ENCODE measurements at regions not wholly inside any gene's neighbourhood (a gene's known extent, or its start where the extent isn't known, plus 50 kb on each side); places are given as distances from the start of the nearest gene placed in this dataset.

GRCh38 chr18:22069916-22070315 is 99.5 kb upstream of the GATA6 start:
- H3K4me1 ChIP-seq (ENCODE audit: control insufficient read depth, insufficient read depth, low read length), result no peaks in the 10 kb centered on the region
- no CpG with 5 or more reads among the region's 8 CpGs for WGBS, 2 experiments (ENCODE audit: extremely low coverage in 2 of 2, insufficient read length in 1 of 2)
- ATAC-seq (ENCODE audit: low read depth) (no peak), DNase-seq (no peak)
- no peak overlapping the region for H2BK120ac ChIP-seq (ENCODE audit: low read depth, low read length)
- no peaks in the 10 kb centered on the region for H3K9me1 ChIP-seq (ENCODE audit: insufficient read depth, low read length)
- H3K14ac ChIP-seq (replicated peaks; ENCODE audit: low read depth, low read length), result no peak overlapping the region
- no peak overlapping the region for H3K9ac ChIP-seq (ENCODE audit: low read depth, low read length)
- no peak overlapping the region for H4K8ac ChIP-seq (ENCODE audit: low read depth in 2 of 2, low read length in 2 of 2)
- H3K9me3 ChIP-seq (ENCODE audit: control insufficient read depth, insufficient read depth, low read length), result no peaks in the 10 kb centered on the region
- no peak overlapping the region for H3K18ac ChIP-seq (ENCODE audit: low read depth, low read length)
- no peak overlapping the region for H2BK5ac ChIP-seq (ENCODE audit: low read depth, low read length, poor library complexity, severe bottlenecking)
- H3K4me3 ChIP-seq (ENCODE audit: insufficient read depth, low read depth, low read length), result no peak overlapping the region
- no peak overlapping the region for H3K27ac ChIP-seq (ENCODE audit: insufficient read depth, low read length)
- H3K79me1 ChIP-seq (ENCODE audit: low read depth in 1 of 2, low read length in 2 of 2), result no peaks in the 10 kb centered on the region
- no TSS peak for BruUV-seq (replicated peaks)
- dilution Hi-C loops (cut with HindIII; ENCODE audit: low sequenced_read_pairs, unreplicated experiment), result no loop called here
- POLR2A ChIA-PET (ENCODE audit: unreplicated experiment), result no interaction called here
- H3K23ac ChIP-seq (ENCODE audit: low read depth, low read length), result no peak overlapping the region
- H4K20me1 ChIP-seq (ENCODE audit: insufficient read depth, low read length), result no peaks in the 10 kb centered on the region; the same call in 1 of the 2 replicates
- no peak for TF ChIP-seq POLR2A (IDR thresholded peaks at IDR 0.05; ENCODE audit: low read depth, low read length)
- no peak for TF ChIP-seq RAD21 (IDR thresholded peaks at IDR 0.05; ENCODE audit: low read length)
- TF ChIP-seq BHLHE40 (IDR thresholded peaks at IDR 0.05; ENCODE audit: low read depth, low read length), result no peak
- TF ChIP-seq, protein P1, sequence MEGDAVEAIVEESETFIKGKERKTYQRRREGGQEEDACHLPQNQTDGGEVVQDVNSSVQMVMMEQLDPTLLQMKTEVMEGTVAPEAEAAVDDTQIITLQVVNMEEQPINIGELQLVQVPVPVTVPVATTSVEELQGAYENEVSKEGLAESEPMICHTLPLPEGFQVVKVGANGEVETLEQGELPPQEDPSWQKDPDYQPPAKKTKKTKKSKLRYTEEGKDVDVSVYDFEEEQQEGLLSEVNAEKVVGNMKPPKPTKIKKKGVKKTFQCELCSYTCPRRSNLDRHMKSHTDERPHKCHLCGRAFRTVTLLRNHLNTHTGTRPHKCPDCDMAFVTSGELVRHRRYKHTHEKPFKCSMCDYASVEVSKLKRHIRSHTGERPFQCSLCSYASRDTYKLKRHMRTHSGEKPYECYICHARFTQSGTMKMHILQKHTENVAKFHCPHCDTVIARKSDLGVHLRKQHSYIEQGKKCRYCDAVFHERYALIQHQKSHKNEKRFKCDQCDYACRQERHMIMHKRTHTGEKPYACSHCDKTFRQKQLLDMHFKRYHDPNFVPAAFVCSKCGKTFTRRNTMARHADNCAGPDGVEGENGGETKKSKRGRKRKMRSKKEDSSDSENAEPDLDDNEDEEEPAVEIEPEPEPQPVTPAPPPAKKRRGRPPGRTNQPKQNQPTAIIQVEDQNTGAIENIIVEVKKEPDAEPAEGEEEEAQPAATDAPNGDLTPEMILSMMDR (conservative IDR thresholded peaks at IDR 0.05; ENCODE audit: low read depth, low read length), result no peak
- TF ChIP-seq MAZ (IDR thresholded peaks at IDR 0.05; ENCODE audit: borderline replicate concordance, low read depth, low read length), result no peak
- TF ChIP-seq SMC3 (IDR thresholded peaks at IDR 0.05; ENCODE audit: low read depth, low read length), result no peak
- TF ChIP-seq ELK1 (IDR thresholded peaks at IDR 0.05; ENCODE audit: borderline replicate concordance, low read depth, low read length), result no peak
- TF ChIP-seq, protein P2, sequence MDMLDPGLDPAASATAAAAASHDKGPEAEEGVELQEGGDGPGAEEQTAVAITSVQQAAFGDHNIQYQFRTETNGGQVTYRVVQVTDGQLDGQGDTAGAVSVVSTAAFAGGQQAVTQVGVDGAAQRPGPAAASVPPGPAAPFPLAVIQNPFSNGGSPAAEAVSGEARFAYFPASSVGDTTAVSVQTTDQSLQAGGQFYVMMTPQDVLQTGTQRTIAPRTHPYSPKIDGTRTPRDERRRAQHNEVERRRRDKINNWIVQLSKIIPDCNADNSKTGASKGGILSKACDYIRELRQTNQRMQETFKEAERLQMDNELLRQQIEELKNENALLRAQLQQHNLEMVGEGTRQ (IDR thresholded peaks at IDR 0.05; ENCODE audit: low read depth, low read length), result no peak
- TF ChIP-seq RCOR1 (IDR thresholded peaks at IDR 0.05; ENCODE audit: insufficient replicate concordance, low read length), result no peak
- no peak for TF ChIP-seq MXI1 (IDR thresholded peaks at IDR 0.05; ENCODE audit: borderline replicate concordance, low read depth, low read length)
- no peak for TF ChIP-seq FOS (IDR thresholded peaks at IDR 0.05; ENCODE audit: low read depth, low read length)
- TF ChIP-seq RFX5 (IDR thresholded peaks at IDR 0.05; ENCODE audit: low read depth, low read length), result no peak
- no peak for TF ChIP-seq CEBPB (IDR thresholded peaks at IDR 0.05; ENCODE audit: low read depth, low read length)
- TF ChIP-seq NFE2L2 (IDR thresholded peaks at IDR 0.05; ENCODE audit: low read depth, low read length), result no peak
- no peak for TF ChIP-seq MAFK (IDR thresholded peaks at IDR 0.05; ENCODE audit: low read depth, low read length)
- no peak for TF ChIP-seq CHD1 (IDR thresholded peaks at IDR 0.05; ENCODE audit: low read depth, low read length)
- CTCF ChIA-PET, result no interaction called here
- H3K56ac ChIP-seq (ENCODE audit: extremely low read depth, insufficient read depth, low read length), result no peak overlapping the region
- H4K5ac ChIP-seq (ENCODE audit: low read depth, low read length), result no peak overlapping the region
- H3K4me2 ChIP-seq (ENCODE audit: low read depth, low read length), result no peak overlapping the region
- no peak overlapping the region for H3K4ac ChIP-seq (ENCODE audit: low read depth, low read length)
- no peaks in the 10 kb centered on the region for H3K36me3 ChIP-seq (ENCODE audit: control insufficient read depth, insufficient read depth, low read length)
- H2AK9ac ChIP-seq (replicated peaks; ENCODE audit: low read depth, low read length, poor library complexity), result no peak overlapping the region
- H2BK20ac ChIP-seq (ENCODE audit: low read depth, low read length), result no peak overlapping the region
- no peak overlapping the region for H2BK15ac ChIP-seq (ENCODE audit: low read depth, low read length)
- peaks cover 35% of the 10 kb centered on the region for H3K27me3 ChIP-seq (ENCODE audit: control insufficient read depth, insufficient read depth, low read length)
- in situ Hi-C loops (cut with MboI; ENCODE audit: low sequenced_read_pairs), result no loop called here
- intact Hi-C loops (cut with micrococcal nuclease), result no loop called here
- no peak overlapping the region for H2AK5ac ChIP-seq (ENCODE audit: low read depth, low read length)
- no peak overlapping the region for H2AFZ ChIP-seq (replicated peaks; ENCODE audit: low read length, poor library complexity)
- H4K91ac ChIP-seq (ENCODE audit: insufficient read depth, low read depth, low read length), result no peak overlapping the region

Measured in IMR-90 (cell line).